ENCODE measurements at regions not wholly inside any gene's neighbourhood (a gene's known extent, or its start where the extent isn't known, plus 50 kb on each side); places are given as distances from the start of the nearest gene placed in this dataset.

DNA sequence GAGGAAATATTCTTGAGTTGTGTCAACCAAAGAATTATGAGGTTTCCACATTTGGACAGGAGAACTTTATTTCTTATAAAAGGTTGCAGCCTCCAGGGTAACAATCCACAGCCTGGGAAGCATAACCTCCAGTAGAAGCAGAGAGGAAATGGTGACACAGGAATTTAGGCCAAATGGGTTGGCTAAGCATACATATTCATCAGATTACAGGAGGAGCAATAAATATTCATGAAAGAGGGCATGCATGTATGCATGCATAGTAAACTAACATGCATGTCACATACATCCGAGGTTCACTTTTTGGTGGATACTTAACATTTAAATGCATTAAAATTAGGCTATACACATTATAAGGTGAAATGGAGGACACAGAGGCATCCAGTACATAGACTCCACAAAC is 55.7 kb upstream of the NT5E start:
- TF ChIP-seq, protein P1, sequence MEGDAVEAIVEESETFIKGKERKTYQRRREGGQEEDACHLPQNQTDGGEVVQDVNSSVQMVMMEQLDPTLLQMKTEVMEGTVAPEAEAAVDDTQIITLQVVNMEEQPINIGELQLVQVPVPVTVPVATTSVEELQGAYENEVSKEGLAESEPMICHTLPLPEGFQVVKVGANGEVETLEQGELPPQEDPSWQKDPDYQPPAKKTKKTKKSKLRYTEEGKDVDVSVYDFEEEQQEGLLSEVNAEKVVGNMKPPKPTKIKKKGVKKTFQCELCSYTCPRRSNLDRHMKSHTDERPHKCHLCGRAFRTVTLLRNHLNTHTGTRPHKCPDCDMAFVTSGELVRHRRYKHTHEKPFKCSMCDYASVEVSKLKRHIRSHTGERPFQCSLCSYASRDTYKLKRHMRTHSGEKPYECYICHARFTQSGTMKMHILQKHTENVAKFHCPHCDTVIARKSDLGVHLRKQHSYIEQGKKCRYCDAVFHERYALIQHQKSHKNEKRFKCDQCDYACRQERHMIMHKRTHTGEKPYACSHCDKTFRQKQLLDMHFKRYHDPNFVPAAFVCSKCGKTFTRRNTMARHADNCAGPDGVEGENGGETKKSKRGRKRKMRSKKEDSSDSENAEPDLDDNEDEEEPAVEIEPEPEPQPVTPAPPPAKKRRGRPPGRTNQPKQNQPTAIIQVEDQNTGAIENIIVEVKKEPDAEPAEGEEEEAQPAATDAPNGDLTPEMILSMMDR (IDR thresholded peaks at IDR 0.05), result no peak
- no peak for TF ChIP-seq EZH2 (IDR thresholded peaks at IDR 0.05; ENCODE audit: borderline replicate concordance, insufficient read depth, low read depth, low read length, poor library complexity, severe bottlenecking)

Data from B cell (primary cell).